Fibroblast of pulmonary artery (primary cell): ENCODE measurements at regions not wholly inside any gene's neighbourhood (a gene's known extent, or its start where the extent isn't known, plus 50 kb on each side); places are given as distances from the start of the nearest gene placed in this dataset.

ENCODE experiments used
- DNase-seq: peaks from one replicate; pipeline ENCODE4 v3.0.0-alpha.2; 2010; ENCODE audit warnings: low read depth
- H3K4me3 ChIP-seq: replicated peaks from 2 replicates; pipeline ENCODE4 v1.5.1; 2011; ENCODE audit warnings: low read depth, mild to moderate bottlenecking, control low read depth, low read length, moderate library complexity
- TF ChIP-seq, protein P1 (sequence below): IDR thresholded peaks from 2 replicates; pipeline ENCODE4 v1.5.1; 2011; ENCODE audit warnings: mild to moderate bottlenecking, control low read depth, low read length, inconsistent platforms; ENCODE audit errors: missing control alignments

DNA sequence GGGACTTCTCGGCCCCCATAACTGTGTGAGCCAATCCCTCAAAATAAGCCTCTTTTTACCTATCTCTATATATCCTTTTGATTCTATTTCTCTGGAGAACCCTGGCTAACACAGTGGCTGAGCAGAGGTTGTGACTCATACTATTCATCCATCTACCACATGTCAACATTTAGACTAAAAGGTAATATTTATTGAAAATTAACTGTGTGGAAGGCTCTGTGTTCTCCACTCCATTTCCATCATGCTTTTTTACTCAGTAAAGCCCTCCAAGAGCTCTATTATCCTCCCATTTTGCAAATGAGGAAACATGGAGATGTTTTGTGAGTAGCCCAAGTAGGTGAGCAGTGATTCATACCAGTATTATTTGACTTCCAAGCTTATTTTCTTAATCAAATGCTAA, 217.9 kb upstream of the DCBLD2 start:
- H3K4me3 ChIP-seq, result no peak overlapping the region
- TF ChIP-seq, protein P1, sequence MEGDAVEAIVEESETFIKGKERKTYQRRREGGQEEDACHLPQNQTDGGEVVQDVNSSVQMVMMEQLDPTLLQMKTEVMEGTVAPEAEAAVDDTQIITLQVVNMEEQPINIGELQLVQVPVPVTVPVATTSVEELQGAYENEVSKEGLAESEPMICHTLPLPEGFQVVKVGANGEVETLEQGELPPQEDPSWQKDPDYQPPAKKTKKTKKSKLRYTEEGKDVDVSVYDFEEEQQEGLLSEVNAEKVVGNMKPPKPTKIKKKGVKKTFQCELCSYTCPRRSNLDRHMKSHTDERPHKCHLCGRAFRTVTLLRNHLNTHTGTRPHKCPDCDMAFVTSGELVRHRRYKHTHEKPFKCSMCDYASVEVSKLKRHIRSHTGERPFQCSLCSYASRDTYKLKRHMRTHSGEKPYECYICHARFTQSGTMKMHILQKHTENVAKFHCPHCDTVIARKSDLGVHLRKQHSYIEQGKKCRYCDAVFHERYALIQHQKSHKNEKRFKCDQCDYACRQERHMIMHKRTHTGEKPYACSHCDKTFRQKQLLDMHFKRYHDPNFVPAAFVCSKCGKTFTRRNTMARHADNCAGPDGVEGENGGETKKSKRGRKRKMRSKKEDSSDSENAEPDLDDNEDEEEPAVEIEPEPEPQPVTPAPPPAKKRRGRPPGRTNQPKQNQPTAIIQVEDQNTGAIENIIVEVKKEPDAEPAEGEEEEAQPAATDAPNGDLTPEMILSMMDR, result no peak
- DNase-seq, result no peak

DNA sequence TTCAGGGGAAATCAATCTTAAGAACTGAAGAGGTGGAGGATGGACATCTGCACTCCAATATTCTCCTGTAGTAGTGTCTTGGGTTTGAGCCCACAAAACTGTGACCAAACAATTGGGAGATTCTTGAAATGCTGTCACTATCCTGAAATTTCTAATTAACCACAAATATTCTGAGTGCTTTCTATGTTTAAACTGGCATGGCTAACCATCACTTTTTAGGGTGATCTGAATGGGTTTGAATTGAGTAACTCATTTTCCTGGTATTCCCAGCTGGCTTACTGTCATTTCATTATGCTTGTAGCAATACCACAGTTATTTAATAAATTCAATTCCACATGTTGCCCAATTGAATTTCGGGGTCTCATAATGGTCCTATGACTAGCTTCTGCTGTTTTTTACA, 216.9 kb upstream of the DCBLD2 start:
- TF ChIP-seq, protein P1, result no peak
- DNase-seq, result no peak
- no peak overlapping the region for H3K4me3 ChIP-seq

DNA sequence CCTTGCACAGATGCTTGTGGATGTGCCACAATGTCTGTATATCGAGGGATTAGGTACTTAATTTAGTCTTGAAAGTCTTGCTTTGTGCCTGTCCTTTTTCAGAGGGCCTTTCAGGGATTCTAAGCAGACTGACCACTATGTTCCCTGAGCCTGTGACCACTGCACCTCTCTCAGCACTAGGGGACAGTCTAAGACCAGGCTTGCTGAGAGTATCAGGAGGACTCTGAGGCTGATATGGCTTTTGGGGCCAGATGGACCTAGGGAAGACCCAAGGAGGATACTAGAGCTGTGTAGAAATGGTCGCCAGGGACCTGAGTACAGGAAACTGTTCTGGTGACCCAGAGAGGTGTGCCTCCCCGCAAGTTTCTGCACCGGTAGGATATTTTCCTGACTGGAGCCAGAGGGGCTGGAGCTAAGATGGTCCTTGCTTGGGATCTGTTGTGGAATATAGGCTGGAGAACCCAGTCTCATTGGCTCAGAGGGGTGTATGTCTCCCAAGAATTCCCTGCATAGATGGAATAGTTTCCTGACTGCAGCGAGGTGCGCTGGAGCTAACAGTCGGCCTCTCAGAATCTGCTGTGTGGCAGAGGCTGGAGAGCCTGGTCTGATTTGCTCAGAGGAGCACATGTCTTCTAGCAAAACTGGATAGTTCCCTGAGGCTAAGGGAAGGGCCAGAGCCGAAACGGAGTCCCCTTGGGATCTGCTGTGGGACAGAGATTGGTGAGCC, 213.2 kb upstream of the DCBLD2 start:
- DNase-seq, result peak; percentile 81
- TF ChIP-seq, protein P1, result peak; percentile 98

DNA sequence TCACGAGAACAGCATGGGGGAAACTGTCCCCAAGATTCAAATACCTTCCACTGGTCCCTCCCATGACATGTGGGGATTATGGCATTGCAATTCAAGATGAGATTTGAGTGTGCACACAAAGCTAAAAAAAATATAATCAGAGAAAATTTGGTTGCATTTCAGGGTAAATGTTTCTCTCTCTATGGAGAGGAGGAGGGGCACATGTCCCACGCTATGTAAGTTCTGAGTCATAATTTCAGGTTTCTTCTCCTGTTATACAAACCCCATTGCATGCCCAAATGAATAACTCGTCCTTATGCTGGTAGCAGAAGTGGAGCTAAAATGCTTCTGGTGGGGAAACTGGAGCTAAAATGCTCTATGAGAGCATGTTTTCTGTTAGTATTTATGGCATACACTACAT, 209.7 kb upstream of the DCBLD2 start:
- TF ChIP-seq, protein P1, result no peak
- DNase-seq, result no peak
- H3K4me3 ChIP-seq, result no peak overlapping the region

More for the DNA sequence above, 213.2 kb upstream of the DCBLD2 start:
- no peak overlapping the region for H3K4me3 ChIP-seq

DNA sequence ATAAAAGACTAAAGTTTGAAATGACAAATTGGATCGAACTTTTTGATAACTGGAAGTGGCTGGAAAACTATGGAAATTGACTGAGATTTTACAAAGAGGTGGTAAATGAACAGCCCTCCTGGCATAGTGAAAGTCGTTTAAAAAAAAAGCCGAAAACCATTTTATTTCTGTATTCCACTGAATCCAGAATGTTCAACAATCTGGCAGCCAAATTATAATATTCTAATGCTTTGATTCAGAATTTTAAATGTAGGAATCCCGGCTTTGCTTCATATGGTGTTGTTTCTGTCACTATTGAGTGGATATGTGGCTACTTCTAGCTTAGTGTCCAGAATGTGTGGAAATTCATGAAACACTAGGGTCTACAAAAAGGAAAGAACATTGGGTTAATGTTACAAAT, 208.9 kb upstream of the DCBLD2 start:
- H3K4me3 ChIP-seq, result no peak overlapping the region
- no peak for DNase-seq
- TF ChIP-seq, protein P1, result no peak

DNA sequence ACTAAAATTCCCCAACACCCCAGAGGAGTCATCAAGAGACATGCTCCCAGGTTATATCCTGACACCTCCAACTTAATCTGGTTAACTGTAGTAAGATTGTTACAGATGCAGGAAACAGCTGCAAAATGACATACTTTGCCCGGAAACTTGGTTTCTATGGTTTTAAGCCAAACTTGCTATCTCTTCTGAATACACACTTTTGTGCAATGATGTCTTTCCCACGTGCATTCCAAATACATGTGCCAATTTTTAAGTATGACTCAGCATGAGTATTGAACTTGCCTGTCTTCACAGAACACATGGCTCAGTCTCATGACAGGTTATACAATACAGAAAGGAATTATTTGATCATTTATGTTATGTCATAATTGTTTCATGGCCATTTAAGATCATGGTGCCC, 207.0 kb upstream of the DCBLD2 start:
- H3K4me3 ChIP-seq, result no peak overlapping the region
- DNase-seq, result peak; percentile 99
- TF ChIP-seq, protein P1, result no peak

DNA sequence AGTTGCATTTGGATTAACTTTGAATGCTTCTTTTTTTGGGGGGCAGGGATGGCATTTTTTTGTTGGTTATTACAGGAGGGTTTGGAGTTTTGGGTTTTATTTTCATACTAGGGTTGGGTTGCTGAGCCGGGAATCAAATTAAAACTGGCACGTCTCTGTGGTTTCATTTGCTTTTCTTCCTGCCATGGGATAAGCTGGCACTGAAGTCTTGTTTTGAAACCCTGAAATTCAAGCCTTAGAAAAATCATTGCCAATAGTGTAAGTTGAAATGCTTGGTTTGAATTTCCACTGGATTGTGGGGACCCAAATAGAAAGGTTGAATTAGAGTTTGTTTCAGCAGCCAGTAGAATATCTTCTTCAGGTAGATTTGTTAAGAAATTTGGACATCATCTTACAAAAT, 193.1 kb upstream of the DCBLD2 start:
- TF ChIP-seq, protein P1, result no peak
- DNase-seq, result no peak
- no peak overlapping the region for H3K4me3 ChIP-seq
